Ascending aorta (tissue), 2 donors: ENCODE measurements at regions not wholly inside any gene's neighbourhood (a gene's known extent, or its start where the extent isn't known, plus 50 kb on each side); places are given as distances from the start of the nearest gene placed in this dataset.

Experiments
- DNase-seq, 2 donors: peaks; one replicate each; pipeline ENCODE4 v3.0.0-alpha.2; 2019; ENCODE audit warnings: low spot score in 2 of 2
- H3K27ac ChIP-seq, 2 donors: fragments of 200-600 bp; sonication (generic); one replicate each; pipeline ENCODE4 v1.5.1; 2016 to 2017; ENCODE audit warnings: mild to moderate bottlenecking in 1 of 2
- H3K27me3 ChIP-seq: fragments of 200-600 bp; sonication (generic); one replicate; pipeline ENCODE4 v1.5.1; 2017
- H3K36me3 ChIP-seq, 2 donors: fragments of 200-600 bp; sonication (generic); one replicate each; pipeline ENCODE4 v1.5.1; 2016
- H3K4me1 ChIP-seq, 2 donors: fragments of 200-600 bp; sonication (generic); one replicate each; pipeline ENCODE4 v1.5.1; 2016 to 2017; ENCODE audit warnings: mild to moderate bottlenecking in 1 of 2
- H3K4me3 ChIP-seq, 2 donors: fragments of 200-600 bp; sonication (generic); one replicate each; pipeline ENCODE4 v1.5.1; 2016 to 2017; ENCODE audit warnings: mild to moderate bottlenecking in 1 of 2
- H3K9me3 ChIP-seq, 2 donors: fragments of 200-600 bp; sonication (generic); one replicate each; pipeline ENCODE4 v1.5.1; 2016
- intact Hi-C: fragments of 100-400 bp; cut with DNase I; formaldehyde crosslinking; loops from one replicate; pipeline ENCODE4 v1.15.1; 2023
- TF ChIP-seq, protein P1 (sequence below), 3 experiments: fragments of 200-600 bp in 2 of 3; fragments of 450-650 bp in 1 of 3; sonication (generic) in 2 of 3; IDR thresholded peaks; one replicate each; pipeline ENCODE4 v1.5.1; 2016 to 2019; ENCODE audit warnings: antibody characterized with exemption in 3 of 3, mild to moderate bottlenecking in 1 of 3, moderate library complexity in 1 of 3

DNA sequence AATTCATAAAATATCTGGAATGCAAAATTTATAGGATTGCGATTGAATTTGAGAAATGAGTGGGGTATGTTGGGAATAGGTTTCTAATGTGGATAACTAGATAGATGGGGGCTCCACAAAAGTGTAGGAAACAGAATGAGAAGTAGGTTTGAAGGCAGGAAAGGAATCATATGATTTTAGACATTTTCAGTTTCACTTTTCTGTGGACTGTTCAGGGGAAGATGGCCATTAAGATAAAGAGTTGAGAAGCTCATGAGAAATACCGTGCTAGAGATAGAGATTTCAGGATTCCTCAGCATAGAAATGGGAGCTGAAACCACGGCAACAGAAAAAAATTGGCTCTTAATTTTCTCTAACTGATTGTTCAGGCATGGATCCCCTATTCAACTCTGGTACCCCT is 163.4 kb upstream of the CD180 start:
- Histone ChIP-seq H3K36me3 (no peaks in the 10 kb centered on the region), H3K4me3 (no peak overlapping the region), H3K9me3 (no peaks in the 10 kb centered on the region), H3K27ac (no peak overlapping the region), H3K4me1 (no peaks in the 10 kb centered on the region), H3K27me3 (no peaks in the 10 kb centered on the region)
- TF ChIP-seq, protein P1, sequence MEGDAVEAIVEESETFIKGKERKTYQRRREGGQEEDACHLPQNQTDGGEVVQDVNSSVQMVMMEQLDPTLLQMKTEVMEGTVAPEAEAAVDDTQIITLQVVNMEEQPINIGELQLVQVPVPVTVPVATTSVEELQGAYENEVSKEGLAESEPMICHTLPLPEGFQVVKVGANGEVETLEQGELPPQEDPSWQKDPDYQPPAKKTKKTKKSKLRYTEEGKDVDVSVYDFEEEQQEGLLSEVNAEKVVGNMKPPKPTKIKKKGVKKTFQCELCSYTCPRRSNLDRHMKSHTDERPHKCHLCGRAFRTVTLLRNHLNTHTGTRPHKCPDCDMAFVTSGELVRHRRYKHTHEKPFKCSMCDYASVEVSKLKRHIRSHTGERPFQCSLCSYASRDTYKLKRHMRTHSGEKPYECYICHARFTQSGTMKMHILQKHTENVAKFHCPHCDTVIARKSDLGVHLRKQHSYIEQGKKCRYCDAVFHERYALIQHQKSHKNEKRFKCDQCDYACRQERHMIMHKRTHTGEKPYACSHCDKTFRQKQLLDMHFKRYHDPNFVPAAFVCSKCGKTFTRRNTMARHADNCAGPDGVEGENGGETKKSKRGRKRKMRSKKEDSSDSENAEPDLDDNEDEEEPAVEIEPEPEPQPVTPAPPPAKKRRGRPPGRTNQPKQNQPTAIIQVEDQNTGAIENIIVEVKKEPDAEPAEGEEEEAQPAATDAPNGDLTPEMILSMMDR (IDR thresholded peaks at IDR 0.05): no peak
- DNase-seq: no peak
- intact Hi-C loops: no loop called here

DNA sequence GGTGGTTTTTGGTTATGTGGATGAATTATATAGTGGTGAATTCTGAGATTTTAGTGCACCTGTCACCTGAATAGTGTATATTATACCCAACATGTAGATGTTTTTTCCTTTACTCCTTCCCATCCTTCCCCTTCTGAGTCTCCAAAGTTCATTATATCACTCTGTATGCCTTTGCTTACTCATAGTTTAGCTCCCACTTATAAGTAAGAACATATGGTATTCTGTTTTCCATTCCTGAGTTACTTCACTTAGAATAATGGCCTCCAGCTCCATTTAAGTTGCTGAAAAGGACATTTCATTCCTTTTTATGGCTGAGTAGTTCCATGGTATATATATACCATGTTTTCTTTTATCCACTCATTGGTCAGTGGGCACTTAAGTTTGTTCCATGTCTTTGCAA is 161.6 kb upstream of the CD180 start:
- TF ChIP-seq, protein P1 (IDR thresholded peaks at IDR 0.05): no peak
- Histone ChIP-seq H3K27ac (no peak overlapping the region), H3K4me1 (no peaks in the 10 kb centered on the region), H3K36me3 (no peaks in the 10 kb centered on the region), H3K4me3 (no peak overlapping the region), H3K9me3 (no peaks in the 10 kb centered on the region), H3K27me3 (no peaks in the 10 kb centered on the region)
- no peak for DNase-seq
- intact Hi-C loops: no loop called here

DNA sequence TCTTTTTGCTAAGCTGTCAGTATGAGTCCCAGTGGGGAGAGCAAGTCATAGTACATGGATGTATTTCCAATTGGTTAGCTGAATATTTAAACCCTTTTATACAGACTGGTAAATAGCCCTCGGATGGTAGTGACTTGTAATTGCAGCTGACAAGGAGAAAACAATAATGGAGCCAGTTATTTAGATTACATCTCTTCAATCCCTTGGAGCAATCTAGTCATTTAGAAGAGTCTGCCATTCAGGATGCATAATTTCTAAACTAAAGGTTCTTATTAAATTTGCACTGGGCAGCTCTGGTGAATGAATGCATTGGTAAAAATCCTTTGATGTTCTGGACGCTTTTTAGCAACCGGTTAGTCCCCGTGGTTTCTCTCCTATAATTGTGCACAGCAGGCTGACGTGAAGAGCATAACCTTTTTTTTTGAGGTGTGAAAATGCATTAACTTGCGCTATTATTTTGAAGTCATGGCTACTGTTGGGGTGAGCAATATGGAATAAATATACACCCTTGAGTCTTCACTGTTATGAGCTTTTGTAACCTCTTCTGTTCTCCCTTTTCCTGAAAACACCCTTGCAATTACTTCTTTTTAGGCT is 158.6 kb upstream of the CD180 start:
- Histone ChIP-seq H3K27ac (no peak overlapping the region), H3K36me3 (no peaks in the 10 kb centered on the region), H3K4me3 (no peak overlapping the region), H3K9me3 (no peaks in the 10 kb centered on the region), H3K27me3 (no peaks in the 10 kb centered on the region), H3K4me1 (no peaks in the 10 kb centered on the region)
- DNase-seq: no peak
- intact Hi-C loops: no loop called here
- TF ChIP-seq, protein P1 (IDR thresholded peaks at IDR 0.05): no peak

DNA sequence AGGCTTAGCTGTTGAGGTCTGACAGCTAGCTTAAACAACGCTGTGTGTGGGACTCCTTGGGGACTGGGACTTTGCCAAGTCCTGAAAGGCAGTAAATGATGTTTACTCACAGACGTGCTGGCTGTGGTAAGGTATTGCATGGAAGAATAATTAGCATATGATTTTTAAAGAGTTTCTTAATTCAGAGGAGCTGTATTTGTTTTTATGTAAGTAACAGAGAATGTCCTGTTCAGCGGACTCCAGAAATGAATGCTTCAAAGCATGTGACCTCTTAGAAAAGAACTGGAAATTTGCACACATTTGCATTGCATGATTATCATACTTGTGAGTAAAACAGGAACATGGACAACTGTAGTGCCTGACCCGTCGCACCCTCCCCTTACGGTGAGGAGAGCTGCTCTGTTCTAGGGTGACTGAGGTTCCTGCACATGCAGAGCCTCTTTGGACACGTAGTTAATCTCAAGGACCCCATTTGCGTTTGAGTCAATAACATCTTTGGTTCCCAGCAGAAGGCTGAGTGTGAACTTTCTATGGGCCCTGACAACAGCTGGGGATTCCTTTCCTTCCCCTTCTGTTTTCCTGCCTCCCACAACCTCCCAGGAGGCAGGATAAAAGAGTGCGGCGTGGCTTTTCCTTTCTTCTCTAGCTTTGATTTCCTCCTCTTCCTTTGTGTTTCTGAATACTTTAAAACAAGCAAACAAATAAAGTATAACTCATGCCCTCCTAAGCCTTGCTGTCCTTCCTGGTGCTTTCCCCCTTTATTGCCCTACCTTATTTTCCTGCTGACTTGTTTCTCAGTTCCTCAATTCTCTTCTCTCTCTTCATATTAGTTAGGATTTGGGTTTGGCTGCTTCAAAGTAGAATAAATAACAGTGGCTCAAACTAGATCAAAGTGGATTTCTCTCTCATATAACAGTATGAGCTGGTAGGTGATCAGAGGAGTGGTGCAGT is 157.2 kb upstream of the CD180 start:
- Histone ChIP-seq H3K36me3 (no peaks in the 10 kb centered on the region), H3K27ac (no peak overlapping the region), H3K4me1 (no peaks in the 10 kb centered on the region), H3K4me3 (no peak overlapping the region), H3K9me3 (no peaks in the 10 kb centered on the region), H3K27me3 (no peaks in the 10 kb centered on the region)
- no peak for DNase-seq
- intact Hi-C loops: no loop called here
- TF ChIP-seq, protein P1 (IDR thresholded peaks at IDR 0.05): no peak

DNA sequence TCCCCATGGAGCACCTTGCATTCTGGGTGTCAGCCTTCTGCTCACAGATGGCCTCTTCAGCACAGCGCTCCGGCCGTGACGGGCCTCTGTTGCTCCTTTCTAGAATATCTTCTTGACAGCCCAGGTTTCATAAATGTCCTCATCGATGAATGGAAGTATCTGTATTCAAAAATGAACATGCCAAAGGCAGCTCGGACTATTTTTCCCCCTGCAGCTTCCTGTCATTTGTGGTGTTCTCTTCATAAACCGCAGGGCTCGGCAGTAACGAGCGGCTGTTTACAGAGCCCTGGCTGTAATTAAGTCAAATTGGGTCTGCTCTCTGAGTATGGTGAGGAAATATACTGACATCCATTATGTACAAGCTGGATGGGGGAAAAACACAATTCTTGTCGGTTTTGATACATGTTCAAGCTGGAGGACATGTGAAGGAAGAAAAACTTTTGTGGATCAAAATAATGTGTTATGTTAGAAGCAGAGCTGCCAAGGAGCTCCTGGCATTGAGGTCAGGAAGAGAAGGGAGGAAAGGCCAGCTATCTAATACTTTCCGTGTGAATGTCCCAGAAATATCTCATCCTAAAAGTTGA is 154.1 kb upstream of the CD180 start:
- Histone ChIP-seq H3K27ac (no peak overlapping the region), H3K4me3 (no peak overlapping the region), H3K36me3 (no peaks in the 10 kb centered on the region), H3K9me3 (no peaks in the 10 kb centered on the region), H3K4me1 (no peaks in the 10 kb centered on the region), H3K27me3 (no peaks in the 10 kb centered on the region)
- intact Hi-C loops: no loop called here
- TF ChIP-seq, protein P1 (IDR thresholded peaks at IDR 0.05): no peak
- DNase-seq: no peak
